CMK (cell line): ENCODE measurements at regions not wholly inside any gene's neighbourhood (a gene's known extent, or its start where the extent isn't known, plus 50 kb on each side); places are given as distances from the start of the nearest gene placed in this dataset.

Experiments
- DNase-seq: peaks from one replicate; pipeline ENCODE4 v3.0.0-alpha.2; 2010; ENCODE audit warnings: low read depth

DNA sequence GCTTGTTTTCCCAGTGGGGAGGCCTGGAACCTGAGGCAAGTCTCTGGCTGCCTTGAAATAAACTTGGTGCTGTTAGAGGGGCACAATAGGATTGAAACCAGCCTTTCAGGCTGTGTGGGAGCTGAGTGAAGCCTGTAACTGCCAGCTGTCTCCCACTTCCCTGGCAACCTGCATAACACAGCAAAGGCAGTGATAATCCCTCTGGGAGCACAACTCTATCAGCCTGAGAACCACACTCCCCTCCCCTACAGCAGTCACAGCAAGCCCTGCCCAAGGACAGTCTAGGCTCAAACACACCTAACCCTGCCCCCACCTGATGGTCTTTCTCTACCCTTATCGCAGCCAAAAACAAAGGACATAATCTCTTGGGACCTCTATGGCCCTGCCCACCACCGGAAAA is 683.8 kb upstream of the ATXN8OS start:
- DNase-seq: no peak

DNA sequence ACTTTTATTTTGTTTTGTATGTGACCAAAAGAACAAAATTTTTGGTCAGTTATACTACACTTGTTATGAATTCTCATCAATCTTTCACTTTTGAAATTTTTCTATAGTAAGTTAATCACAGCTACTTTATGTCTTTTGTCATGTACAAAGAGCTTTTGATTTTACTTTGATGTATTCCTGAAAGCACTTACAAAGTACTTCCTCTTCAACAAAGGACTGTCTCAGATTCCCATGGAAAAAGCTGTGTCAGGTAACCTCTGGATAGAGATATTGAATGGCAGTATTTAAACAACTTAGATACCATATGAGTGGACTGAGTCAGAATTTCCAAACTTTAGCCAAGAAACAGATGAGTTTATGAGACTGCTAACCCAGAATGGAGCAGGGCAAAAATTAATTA is 689.3 kb upstream of the ATXN8OS start:
- DNase-seq: no peak

DNA sequence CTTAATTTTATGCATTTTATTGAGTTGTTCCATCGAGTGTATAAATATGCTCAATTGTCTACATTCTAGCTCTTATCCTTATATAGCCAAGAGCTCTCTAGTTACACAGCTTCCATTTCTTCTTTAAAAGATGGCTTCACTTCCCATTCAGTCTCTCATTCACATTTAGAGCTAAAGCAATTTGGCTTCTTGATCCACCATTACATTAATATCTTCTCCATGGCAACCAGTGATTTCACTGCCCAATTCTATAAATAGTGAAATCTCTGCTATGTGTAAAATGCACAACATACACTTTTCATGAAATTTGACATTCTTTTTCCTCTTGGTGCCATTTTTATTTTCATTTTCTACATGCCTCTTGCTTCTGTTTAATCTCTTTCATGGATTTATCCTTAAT is 696.9 kb upstream of the ATXN8OS start:
- DNase-seq: no peak

DNA sequence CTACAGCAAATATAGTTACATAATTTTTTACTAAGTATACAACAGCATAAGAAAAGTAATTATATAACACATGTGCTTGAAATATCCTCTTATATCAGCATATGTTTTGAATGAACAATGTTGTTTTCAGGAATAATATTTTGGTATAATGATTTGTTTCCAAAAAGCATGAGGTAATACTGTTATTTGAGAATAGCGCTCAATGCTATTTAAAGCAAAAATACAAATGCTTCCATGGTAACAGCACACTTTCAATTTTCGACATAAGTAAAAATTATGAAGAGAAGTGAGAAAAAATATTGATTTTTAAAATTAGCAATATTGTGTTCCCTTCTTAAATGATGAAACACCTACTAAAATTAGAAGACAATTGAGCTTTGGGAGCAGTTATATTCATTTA is 715.9 kb upstream of the ATXN8OS start:
- DNase-seq: no peak

DNA sequence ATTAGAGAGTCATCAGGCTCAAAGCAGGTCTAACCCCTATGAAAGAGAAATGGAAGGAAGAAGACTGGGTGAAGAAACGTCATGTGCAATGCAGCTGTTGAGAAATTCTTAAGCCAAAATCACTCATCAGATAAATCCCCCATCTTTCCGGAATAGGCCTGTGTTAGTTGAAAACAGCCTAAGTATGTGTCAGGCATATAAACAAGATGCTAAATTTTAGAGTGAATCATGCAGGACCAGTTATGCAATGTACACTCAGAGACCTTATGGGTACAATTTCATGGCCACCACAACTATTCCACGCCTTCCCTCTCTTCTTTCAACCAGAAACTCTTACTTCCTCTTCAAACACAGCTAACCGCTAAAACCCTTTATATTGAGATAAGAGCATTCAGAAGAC is 717.7 kb upstream of the ATXN8OS start:
- DNase-seq: peak; percentile 48

DNA sequence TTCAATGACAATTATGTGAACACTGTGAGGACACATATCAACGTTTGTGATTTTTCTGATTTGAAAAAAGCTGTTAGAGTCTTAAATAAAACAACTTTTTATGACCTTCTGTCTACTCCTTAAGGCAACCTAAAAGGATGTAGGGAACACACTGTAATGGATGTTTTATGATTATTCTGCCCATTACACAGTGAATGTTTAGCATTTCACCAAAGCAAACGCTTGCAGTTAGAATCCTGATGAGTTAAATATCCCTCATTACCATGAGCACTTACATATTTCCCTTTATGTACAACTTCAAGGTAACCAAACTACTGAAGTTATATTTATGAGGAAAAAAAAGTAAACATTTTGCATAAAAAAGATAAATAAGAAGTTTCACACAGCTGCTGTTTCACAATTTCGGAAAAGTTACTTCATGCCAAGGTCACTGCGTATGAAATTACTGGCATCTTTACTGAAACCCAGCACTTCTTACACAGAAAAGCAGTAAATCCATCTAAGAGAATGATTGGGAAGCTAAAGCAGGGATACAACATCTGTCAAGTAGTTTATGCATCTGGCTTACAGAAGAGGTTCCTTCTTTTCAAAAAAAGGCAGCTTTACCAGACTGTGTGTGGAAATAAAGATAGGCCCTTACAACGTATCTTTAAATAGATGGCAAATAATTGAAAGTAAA is 733.7 kb upstream of the ATXN8OS start:
- DNase-seq: no peak

DNA sequence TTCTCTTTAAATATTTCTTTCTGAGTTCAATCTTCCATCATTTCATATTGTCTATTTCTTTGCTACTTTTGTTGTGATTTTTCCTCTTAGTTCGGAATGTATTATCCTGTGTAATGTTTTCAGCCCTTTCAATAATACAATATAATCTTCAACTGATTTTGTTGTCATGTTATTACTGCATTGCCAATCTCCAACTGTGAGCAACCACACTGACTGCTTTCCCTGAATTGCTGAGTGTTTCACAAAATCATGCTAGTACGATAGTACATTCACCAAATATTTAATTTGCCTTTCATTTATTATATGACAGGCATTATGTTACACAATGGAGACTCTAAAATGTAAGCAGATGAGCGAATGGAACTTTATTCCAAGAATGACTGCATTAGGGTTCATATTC is 744.3 kb upstream of the ATXN8OS start:
- no peak for DNase-seq

DNA sequence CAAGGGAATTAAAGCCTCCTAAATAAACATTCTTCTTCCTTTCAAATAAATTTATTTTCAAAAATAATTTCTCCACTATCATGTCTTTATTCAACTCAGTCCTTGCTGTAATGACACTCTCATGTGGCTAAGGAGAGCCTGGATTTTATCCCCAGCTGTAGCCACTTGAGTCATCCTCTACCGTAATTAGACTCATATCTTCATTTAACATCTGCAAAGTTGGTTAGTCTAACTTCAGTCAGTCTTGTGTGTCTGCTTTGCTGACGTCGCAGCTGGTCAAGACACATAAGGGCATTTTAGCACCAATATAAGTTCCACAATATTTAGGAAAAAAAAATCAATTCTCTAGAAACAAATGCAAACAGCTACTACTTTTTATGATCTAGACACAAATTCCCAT is 776.4 kb upstream of the ATXN8OS start:
- DNase-seq: peak; percentile 14

DNA sequence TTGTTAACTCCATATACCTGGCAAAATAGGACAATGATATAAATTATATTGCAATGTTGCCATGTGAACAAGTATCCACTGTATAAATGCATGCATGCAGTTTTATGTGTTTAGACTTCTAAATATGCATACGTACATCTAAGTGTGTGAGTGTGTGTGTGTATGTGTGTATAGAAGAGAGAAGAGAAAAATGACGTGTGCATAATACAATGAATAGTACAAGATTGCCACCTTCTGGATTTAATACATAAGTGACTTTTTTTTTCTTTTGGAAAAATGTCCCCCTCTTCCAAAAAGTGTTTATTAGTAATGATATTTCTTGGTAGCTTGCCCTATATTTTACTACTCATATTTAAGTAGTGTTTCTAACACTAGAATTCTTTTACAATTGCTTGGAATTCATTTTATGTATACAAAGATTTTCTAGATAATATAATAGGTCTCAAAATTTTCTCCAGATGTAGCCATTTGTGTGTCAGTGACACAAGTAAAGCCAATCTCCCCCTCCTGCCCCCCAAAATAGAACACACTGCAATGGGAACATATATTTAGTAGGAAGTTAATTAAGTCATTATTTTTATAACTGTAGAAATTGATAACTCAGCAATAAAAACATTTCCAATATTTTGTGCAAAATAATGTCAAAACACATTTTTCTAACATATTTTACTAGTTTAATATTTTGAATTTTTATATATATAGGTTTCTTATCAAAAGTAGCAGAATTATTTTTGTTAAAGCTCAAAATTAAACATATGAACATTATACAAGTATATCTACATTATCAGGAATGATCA is 783.3 kb upstream of the ATXN8OS start:
- no peak for DNase-seq

DNA sequence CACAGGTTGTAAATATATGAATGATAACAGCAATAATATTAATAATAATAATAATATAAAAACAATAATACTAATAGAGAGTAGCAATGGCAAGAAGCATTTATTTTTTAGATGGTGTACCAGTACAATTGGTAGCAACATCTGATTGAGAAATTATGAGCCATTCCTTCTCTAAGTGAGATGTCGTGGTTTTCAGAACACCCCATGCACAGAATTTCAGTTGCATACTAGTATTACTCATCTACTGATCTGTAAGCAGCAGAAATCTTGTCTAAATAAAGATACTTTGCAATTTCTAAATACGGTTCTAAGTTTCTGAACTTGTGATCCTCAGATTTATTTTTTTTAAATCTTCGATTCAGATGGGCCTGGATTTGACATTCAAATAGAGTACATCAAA is 788.0 kb upstream of the ATXN8OS start:
- no peak for DNase-seq

DNA sequence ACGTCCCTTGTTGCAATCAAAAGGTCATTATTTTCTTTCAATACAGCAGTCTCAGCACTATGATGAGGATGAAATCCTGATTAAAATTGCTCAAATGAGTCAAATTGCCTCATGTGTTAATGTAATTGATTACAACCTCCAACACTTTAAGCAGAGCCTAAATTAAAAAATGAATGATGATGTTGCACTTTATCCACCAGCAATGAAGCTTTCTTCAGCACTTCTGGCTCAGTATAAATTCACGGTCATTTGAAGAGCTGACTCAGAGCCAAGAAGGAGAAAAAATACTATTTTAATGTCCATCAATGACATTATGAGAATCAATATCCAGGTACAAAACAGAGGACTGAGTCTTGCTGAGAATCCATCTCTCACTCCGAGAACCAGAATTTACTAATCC is 792.6 kb upstream of the ATXN8OS start:
- DNase-seq: no peak

DNA sequence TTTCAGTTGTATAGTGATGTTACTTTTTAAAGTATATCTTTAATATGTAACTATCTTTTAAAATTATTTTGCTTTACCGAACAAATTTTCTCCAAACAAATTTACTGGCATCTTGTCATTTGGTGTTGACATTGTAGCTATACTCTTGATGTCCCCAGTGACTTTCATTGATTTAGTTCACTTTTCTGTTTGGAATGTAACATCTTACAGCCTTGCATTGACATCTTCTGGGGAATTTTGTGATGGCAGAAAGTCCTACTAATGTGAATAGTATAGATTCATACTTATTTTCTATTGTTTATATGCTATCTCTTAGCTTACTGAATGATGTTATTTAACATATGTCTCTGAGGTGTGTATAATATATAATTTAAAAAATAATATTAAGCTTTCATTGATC is 800.9 kb upstream of the ATXN8OS start:
- DNase-seq: no peak

DNA sequence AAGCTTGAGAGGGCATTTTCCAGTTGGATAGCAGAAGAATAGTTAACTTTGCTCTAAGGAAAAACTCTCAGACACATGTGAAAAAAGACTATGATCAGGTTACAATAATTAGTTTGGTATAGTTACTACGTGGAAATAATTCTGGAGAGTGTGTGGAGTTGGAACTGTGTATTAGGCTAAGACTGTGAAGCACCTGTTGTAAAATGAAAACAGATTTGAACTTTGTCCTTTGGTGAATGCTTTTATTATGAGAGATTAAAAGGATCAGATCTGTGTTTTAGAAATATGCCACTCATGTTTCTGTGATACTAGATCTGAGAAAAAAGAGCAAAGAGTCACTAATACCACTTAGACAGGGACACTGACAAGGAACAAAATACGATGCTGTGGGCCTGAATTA is 807.5 kb upstream of the ATXN8OS start:
- DNase-seq: no peak

DNA sequence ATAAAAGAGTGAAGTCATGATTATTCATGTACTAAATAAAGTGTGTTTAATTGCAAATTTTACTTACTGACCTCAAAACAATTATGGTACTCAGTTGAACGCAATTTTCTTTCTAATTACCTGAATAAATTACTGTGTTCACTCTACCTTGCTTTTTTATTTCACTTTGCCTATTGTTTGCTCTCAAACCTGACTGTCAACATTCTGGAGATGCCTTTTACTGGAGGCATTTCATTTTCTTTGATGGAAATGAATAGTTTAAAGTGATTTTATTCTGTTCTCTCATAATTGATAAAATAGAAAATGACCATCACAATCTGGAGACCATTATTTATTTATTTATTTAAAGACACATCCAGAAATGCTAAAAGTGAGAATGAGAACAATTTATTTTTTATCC is 811.5 kb upstream of the ATXN8OS start:
- no peak for DNase-seq

DNA sequence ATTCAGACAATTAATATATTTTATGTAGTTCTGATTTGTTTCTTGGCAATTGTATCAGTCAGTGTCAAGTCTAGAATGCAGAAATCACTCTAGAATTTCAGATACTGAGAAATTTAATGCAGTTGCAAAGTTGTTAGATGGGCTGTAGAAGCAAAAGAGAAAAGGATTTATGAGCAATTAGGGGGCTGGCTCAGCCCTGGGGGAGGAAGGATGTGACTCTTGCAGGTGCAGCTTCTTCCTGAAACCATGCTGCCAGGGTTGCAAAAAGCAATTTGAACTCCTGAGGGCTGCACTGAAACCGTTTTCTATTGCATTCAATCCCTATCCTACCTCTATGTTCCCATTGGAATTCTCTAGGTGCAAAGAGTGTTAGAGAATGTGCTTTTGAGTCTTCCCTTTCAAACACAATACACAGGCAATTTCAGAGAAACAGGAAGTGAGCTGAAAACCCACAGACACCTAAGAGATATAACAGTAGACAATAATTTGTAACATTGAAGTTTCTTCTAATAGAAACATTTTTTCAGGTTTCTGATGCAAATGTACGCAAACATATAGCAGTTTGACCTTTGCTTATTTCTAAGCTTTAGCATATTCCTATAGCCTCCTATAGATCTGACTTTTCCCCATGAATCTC is 814.7 kb upstream of the ATXN8OS start:
- DNase-seq: no peak

DNA sequence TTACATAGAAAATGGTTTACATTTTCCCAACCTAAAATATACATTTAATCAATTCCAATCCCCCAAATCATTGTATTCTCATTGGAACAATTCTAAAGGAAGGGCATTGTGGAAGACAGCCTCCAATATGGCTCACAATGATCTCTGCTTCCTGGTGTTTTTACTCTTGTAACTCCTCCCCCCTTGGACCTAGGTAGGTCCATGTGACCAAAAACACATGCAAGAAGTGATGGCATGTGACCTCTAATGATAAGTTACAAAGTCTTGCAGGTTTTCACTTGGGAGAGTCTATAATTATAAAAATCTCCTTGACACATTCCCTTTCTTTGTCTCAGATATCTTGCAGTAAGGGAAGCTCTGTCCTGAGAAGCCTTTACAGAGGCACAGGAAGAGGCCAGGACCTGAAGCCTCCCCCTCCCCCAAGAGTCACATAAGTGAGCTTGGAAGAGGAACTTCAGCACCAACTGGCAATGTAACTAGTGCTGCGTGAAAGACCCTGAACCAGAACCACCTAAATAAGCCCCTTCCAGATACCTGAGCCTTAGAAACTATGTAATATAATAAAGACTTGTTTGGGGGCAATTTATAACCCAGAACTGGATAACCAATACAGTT is 816.2 kb upstream of the ATXN8OS start:
- peak; percentile 37 for DNase-seq

DNA sequence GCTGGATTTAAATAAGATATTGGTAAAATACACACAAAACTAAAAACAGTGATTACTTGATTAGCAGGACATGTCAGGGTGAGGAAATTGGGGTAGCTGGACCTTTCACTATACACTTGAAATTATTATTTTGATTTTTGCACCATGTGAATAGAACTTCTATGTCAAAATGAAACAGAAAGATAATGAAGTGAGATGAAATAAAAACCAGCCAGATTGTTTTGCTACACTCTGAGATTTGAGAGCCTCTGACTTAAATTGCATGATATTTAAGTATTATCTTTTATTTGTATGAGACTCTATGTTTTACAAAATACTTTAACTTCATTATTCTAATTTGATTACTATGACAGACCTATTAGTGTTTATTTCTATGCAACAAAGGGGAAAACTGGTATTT is 819.6 kb upstream of the ATXN8OS start:
- no peak for DNase-seq

DNA sequence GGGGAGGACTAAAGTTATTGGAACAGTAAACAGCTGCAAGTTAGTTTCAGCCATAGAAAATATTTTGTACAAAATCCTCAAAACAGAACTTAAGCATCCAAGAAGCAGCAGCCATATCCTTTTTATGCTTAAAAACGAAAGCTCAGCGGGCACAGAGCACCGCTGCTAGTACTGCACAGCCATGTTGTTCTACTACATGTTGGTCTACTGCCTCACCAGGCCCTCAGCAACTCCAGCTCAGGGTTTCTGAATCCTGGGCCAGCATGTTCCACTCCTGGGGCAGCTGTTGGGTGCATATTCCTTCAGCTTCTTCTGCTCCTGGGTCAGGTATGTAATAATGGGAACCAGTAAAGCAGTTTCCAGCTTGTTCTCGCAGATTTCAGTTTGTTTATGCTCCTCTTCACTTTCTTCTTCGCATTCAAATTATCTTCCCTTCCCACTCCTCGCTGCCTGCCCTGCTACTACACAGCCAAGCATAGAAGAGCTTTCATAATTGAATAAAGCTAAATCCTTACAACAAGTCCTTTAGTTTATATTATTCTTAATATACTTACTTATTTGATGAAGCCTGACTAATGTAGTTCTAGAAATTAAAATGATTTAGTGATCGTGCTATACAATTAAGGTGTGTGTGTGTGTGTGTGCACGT is 820.5 kb upstream of the ATXN8OS start:
- DNase-seq: no peak

DNA sequence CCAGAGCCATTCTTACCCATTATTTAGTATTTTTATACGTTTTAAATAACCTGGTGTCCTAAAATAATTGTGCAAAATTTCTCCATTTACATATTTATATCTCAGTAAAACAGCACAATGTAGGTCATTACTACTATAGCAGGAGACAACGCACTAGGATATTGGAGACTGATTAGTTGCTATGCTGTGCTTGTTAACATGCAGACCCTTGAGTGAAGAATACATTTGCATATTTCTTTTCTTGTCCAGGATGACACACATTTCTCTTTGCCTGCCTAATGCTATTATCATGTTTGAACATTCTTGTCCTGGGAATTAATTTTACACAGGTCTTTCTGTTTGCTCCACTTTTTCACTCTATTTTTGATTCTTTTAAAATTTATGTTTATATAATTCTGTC is 823.8 kb upstream of the ATXN8OS start:
- no peak for DNase-seq

DNA sequence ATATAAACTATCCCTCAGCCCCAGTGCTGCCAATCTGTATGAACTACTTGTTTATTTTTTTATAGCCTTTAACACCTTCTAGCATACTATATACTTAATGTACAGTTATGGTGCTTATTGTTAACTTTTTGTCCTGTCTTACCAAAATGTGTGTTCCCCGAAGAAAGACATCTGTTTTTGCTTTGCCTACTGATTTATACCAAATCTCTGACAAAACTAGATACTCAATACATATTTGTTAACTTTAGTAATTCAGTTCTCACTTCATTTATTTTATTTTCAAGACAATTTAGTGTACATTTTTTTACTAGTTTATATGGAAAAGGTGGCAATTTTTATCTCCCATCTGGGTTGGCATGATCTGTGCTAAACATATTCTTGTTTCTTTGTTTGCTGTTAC is 824.3 kb upstream of the ATXN8OS start:
- DNase-seq: no peak

DNA sequence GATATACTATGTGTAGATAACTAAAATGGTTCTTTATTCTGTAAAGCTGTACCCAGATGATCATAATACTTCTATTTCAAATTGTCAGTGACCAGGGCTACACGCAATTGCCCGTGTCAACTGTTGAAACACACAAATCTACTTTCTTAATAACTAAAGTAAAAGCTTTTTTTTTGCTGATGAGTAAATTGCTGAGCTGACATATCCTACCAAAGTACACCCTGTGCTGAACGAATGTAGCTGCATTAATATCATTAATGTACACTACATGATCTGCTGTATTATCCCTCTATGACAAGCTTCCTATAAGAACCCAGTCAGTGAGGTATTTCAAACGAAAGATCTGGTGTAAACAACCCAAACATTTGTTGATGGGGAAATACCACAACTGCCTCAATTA is 827.2 kb upstream of the ATXN8OS start:
- DNase-seq: no peak

DNA sequence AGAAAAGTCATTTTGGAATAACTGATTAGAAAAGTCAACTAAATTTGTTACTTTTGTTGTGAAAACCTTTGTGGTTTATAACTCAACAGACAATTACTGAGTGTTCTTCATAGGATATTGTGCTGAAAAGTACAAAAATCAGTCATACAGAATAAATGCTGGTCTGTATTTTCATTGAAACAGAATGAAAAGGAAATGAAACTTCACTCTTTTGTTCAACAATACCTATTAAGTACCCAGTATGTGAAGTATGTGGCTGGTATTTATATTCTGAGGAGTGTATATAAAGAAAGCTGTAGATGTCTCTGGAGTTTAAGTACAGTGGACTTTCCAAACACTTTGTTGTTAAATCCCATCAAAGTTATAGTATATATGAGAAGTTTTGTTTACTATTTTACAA is 828.4 kb upstream of the ATXN8OS start:
- no peak for DNase-seq

DNA sequence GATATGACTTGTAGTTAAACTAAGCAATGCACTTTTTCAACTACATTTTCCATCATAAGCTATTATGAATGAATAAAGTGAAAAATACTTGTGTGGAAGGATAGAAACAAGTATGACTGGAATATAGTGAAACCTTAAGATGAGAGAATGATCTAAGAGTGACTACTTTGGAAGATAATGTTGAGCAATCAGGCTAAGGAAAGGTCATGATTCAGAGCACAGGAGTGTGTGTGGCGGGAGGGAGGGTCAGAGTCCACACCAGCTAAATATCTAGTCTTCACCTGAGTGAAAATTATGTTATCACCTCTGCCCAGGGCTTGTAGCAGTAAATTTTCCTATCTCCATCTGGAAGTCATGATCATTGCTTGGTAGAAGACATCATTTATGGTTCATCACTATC is 833.4 kb upstream of the ATXN8OS start:
- DNase-seq: no peak
